ENCODE measurements at regions not wholly inside any gene's neighbourhood (a gene's known extent, or its start where the extent isn't known, plus 50 kb on each side); places are given as distances from the start of the nearest gene placed in this dataset.

GRCh38 chr6:145485288-145485687, 250.0 kb downstream of the EPM2A start:
- no peak for TF ChIP-seq CTCF (IDR thresholded peaks at IDR 0.05)
- no peak for TF ChIP-seq ZFX (IDR thresholded peaks at IDR 0.05; ENCODE audit: borderline replicate concordance)

Data from 22Rv1 (cell line).